Mesenchymal stem cell (in vitro differentiated cells and primary cell): ENCODE measurements at regions not wholly inside any gene's neighbourhood (a gene's known extent, or its start where the extent isn't known, plus 50 kb on each side); places are given as distances from the start of the nearest gene placed in this dataset.

ENCODE experiments used
- DNase-seq: peaks from one replicate; pipeline ENCODE4 v3.0.0-alpha.2; 2013
- H2AFZ ChIP-seq: one replicate; pipeline ENCODE4 v1.6.1; 2013; ENCODE audit warnings: low read depth, mild to moderate bottlenecking, control low read depth, inconsistent platforms, low read length, moderate library complexity
- H2AK5ac ChIP-seq: 2 replicates; pipeline ENCODE4 v1.6.1; 2013; ENCODE audit warnings: low read length, moderate library complexity, mild to moderate bottlenecking, inconsistent platforms; ENCODE audit not compliant: severe bottlenecking
- H2BK120ac ChIP-seq: one replicate; pipeline ENCODE4 v1.6.1; 2013; ENCODE audit warnings: low read depth, mild to moderate bottlenecking, inconsistent platforms, low read length, moderate library complexity
- H2BK12ac ChIP-seq, 2 experiments: one replicate each; pipeline ENCODE4 v1.6.1; 2013; ENCODE audit warnings: inconsistent platforms in 2 of 2, low read length in 2 of 2, mild to moderate bottlenecking in 2 of 2, moderate library complexity in 2 of 2, control low read depth in 1 of 2
- H2BK15ac ChIP-seq: one replicate; pipeline ENCODE4 v1.6.1; 2013; ENCODE audit warnings: mild to moderate bottlenecking, low read depth, inconsistent platforms; ENCODE audit not compliant: poor library complexity, severe bottlenecking
- H2BK5ac ChIP-seq: 2 replicates; pipeline ENCODE4 v1.6.1; 2013; ENCODE audit warnings: low read depth, mild to moderate bottlenecking, low read length, control low read depth, inconsistent platforms; ENCODE audit not compliant: poor library complexity, severe bottlenecking
- H3K14ac ChIP-seq, 2 experiments: one replicate each; pipeline ENCODE4 v1.6.1; 2013; ENCODE audit warnings: inconsistent platforms in 2 of 2, low read length in 2 of 2, control low read depth in 1 of 2, mild to moderate bottlenecking in 1 of 2, moderate library complexity in 1 of 2
- H3K18ac ChIP-seq, 2 experiments: one replicate each; pipeline ENCODE4 v1.6.1; 2013; ENCODE audit warnings: inconsistent platforms in 2 of 2, low read length in 2 of 2, control low read depth in 1 of 2, low read depth in 1 of 2, mild to moderate bottlenecking in 1 of 2
- H3K23ac ChIP-seq, 2 experiments: one replicate each; pipeline ENCODE4 v1.6.1; 2013; ENCODE audit warnings: inconsistent platforms in 2 of 2, low read length in 2 of 2, mild to moderate bottlenecking in 2 of 2, moderate library complexity in 2 of 2, control low read depth in 1 of 2
- H3K27ac ChIP-seq: 2 replicates; pipeline ENCODE4 v1.5.1; 2013; ENCODE audit warnings: mild to moderate bottlenecking, moderate library complexity, low read length, control low read depth, inconsistent platforms; ENCODE audit not compliant: poor library complexity, severe bottlenecking
- H3K27me3 ChIP-seq, 2 experiments: 2 replicates each; pipeline versions ENCODE4 v1.6.1 to v1.7.0; 2013; ENCODE audit warnings: low read length in 2 of 2, mild to moderate bottlenecking in 2 of 2, moderate library complexity in 2 of 2, control low read depth in 1 of 2, inconsistent platforms in 1 of 2; ENCODE audit not compliant: control insufficient read depth in 1 of 2, insufficient read depth in 1 of 2
- H3K36me3 ChIP-seq, 2 experiments: 2 replicates each; pipeline versions ENCODE4 v1.6.1 to v1.7.0; 2013; ENCODE audit warnings: low read length in 2 of 2, control low read depth in 1 of 2, inconsistent platforms in 1 of 2, low read depth in 1 of 2, mild to moderate bottlenecking in 1 of 2; ENCODE audit not compliant: insufficient read depth in 2 of 2, control insufficient read depth in 1 of 2
- H3K4ac ChIP-seq, 2 experiments: one replicate each; pipeline ENCODE4 v1.6.1; 2013; ENCODE audit warnings: inconsistent platforms in 2 of 2, low read length in 2 of 2, mild to moderate bottlenecking in 2 of 2, moderate library complexity in 2 of 2, control low read depth in 1 of 2, low read depth in 1 of 2
- H3K4me1 ChIP-seq: 2 replicates; pipeline ENCODE4 v1.6.1; 2013; ENCODE audit warnings: low read depth, low read length, control low read depth; ENCODE audit not compliant: control insufficient read depth, insufficient read depth
- H3K4me2 ChIP-seq: 2 replicates; pipeline ENCODE4 v1.6.1; 2013; ENCODE audit warnings: low read length, mild to moderate bottlenecking, inconsistent platforms; ENCODE audit not compliant: poor library complexity, severe bottlenecking
- H3K4me3 ChIP-seq, 2 experiments: 2 replicates each; pipeline versions ENCODE4 v1.5.1 to v1.7.0; 2013; ENCODE audit warnings: low read length in 2 of 2, mild to moderate bottlenecking in 2 of 2, control low read depth in 1 of 2, low read depth in 1 of 2; ENCODE audit not compliant: insufficient read depth in 1 of 2
- H3K79me1 ChIP-seq: replicated peaks from 2 replicates; pipeline ENCODE4 v1.6.1; 2013; ENCODE audit warnings: mild to moderate bottlenecking, control low read depth, low read length, inconsistent platforms; ENCODE audit not compliant: poor library complexity, severe bottlenecking
- H3K9ac ChIP-seq: 2 replicates; pipeline ENCODE4 v1.7.0; 2013; ENCODE audit warnings: mild to moderate bottlenecking, low read length, moderate library complexity
- H3K9me3 ChIP-seq: 2 replicates; pipeline ENCODE4 v1.7.0; 2013; ENCODE audit warnings: mild to moderate bottlenecking, low read length; ENCODE audit not compliant: control insufficient read depth
- H4K8ac ChIP-seq: one replicate; pipeline ENCODE4 v1.6.1; 2013; ENCODE audit warnings: inconsistent platforms, mild to moderate bottlenecking, low read length, moderate library complexity
- H4K91ac ChIP-seq: one replicate; pipeline ENCODE4 v1.6.1; 2013; ENCODE audit warnings: mild to moderate bottlenecking, low read length, inconsistent platforms
- WGBS: methylation state at CpG from one replicate; pipeline ENCODE4 v1.1.7; 2013; ENCODE audit warnings: mixed read lengths; 5-methylcytosine and 5-hydroxymethylcytosine counted together

- H4K8ac ChIP-seq = peak overlapping the region; percentile 93
- peaks cover 0 to 5% of the 10 kb centered on the region in 2 experiments for H3K36me3 ChIP-seq
- H4K91ac ChIP-seq = peak overlapping the region; percentile 92
- H3K14ac ChIP-seq = peak overlapping the region; percentile 86 to 91
- H3K9ac ChIP-seq = peak overlapping the region; percentile 86
- H3K27me3 ChIP-seq = no peaks in the 10 kb centered on the region
- H2BK15ac ChIP-seq = peak overlapping the region; percentile 95
- H3K9me3 ChIP-seq = no peaks in the 10 kb centered on the region
- peak overlapping the region; percentile 90 for H2BK120ac ChIP-seq
- H3K4me3 ChIP-seq = peak overlapping the region; percentile 68 to 69
- peak overlapping the region; percentile 39 for H2AK5ac ChIP-seq
- peaks cover 17% of the 10 kb centered on the region for H3K4me1 ChIP-seq
- DNase-seq = peak; percentile 84
- peak overlapping the region; percentile 66 to 92 for H2BK12ac ChIP-seq
- peak overlapping the region; percentile 65 for H3K27ac ChIP-seq
- peak overlapping the region in 1 of 2 experiments; percentile 96 for H3K23ac ChIP-seq
- peak overlapping the region; percentile 99 for H3K4me2 ChIP-seq
- no peaks in the 10 kb centered on the region for H3K79me1 ChIP-seq
- 5% methylated on average over 64 of the region's 68 CpGs for WGBS
- peak overlapping the region; percentile 97 for H3K4ac ChIP-seq
- peak overlapping the region; percentile 73 for H2BK5ac ChIP-seq
- H2AFZ ChIP-seq = peak overlapping the region; percentile 97
- H3K18ac ChIP-seq = peak overlapping the region; percentile 98
Measured at GRCh38 chr6:7050872-7051779, 56.6 kb upstream of the RREB1 start.

- H3K27ac ChIP-seq = peak overlapping the region; percentile 35
- DNase-seq = peak; percentile 57
- peak overlapping the region in 1 of 2 experiments; percentile 96 for H3K23ac ChIP-seq
- H2AK5ac ChIP-seq = no peak overlapping the region
- WGBS = 0% methylated on average over 29 of the region's 59 CpGs
- H4K91ac ChIP-seq = peak overlapping the region; percentile 92
- H3K36me3 ChIP-seq = peaks cover 0 to 5% of the 10 kb centered on the region in 2 experiments
- H3K14ac ChIP-seq = peak overlapping the region; percentile 86
- H3K4me2 ChIP-seq = peak overlapping the region; percentile 99
- no peaks in the 10 kb centered on the region for H3K27me3 ChIP-seq
- peak overlapping the region; percentile 98 for H3K18ac ChIP-seq
- H3K9me3 ChIP-seq = no peaks in the 10 kb centered on the region
- H3K4me3 ChIP-seq = peak overlapping the region; percentile 68 to 69
- peak overlapping the region; percentile 93 for H4K8ac ChIP-seq
- peak overlapping the region; percentile 97 for H3K4ac ChIP-seq
- peak overlapping the region; percentile 90 for H2BK120ac ChIP-seq
- peak overlapping the region; percentile 66 to 92 for H2BK12ac ChIP-seq
- H2BK5ac ChIP-seq = peak overlapping the region; percentile 73
- peak overlapping the region; percentile 97 for H2AFZ ChIP-seq
- peak overlapping the region; percentile 83 for H2BK15ac ChIP-seq
- H3K9ac ChIP-seq = peak overlapping the region; percentile 86
- no peaks in the 10 kb centered on the region for H3K79me1 ChIP-seq
- peaks cover 17% of the 10 kb centered on the region for H3K4me1 ChIP-seq
Measured at GRCh38 chr6:7051780-7052442, 55.9 kb upstream of the RREB1 start.

GRCh38 chr6:7052443-7053011 is 55.2 kb upstream of the RREB1 start:
- 6% methylated on average over 25 of the region's 31 CpGs for WGBS
- peak overlapping the region in 1 of 2 experiments; percentile 78 for H2BK12ac ChIP-seq
- no peak overlapping the region for H2BK15ac ChIP-seq

More at GRCh38 chr6:7052443-7053011, 55.2 kb upstream of the RREB1 start:
- Histone ChIP-seq H3K14ac (no peak overlapping the region), H3K27me3 (no peaks in the 10 kb centered on the region), H3K9me3 (no peaks in the 10 kb centered on the region), H3K36me3 (peaks cover 0 to 5% of the 10 kb centered on the region in 2 experiments), H3K18ac (peak overlapping the region; percentile 62 to 98), H2BK120ac (peak overlapping the region; percentile 90), H3K4me3 (peak overlapping the region; percentile 57 to 68), H3K4ac (peak overlapping the region in 1 of 2 experiments; percentile 50), H2AFZ (no peak overlapping the region), H3K4me2 (peak overlapping the region; percentile 99), H3K23ac (peak overlapping the region in 1 of 2 experiments; percentile 67), H3K27ac (peak overlapping the region; percentile 34), H3K9ac (peak overlapping the region; percentile 74), H3K79me1 (no peaks in the 10 kb centered on the region), H2BK5ac (no peak overlapping the region), H4K91ac (peak overlapping the region; percentile 61), H4K8ac (peak overlapping the region; percentile 82), H2AK5ac (no peak overlapping the region), H3K4me1 (peaks cover 17% of the 10 kb centered on the region)
- DNase-seq = peak; percentile 87
